Neural cell (in vitro differentiated cells): ENCODE measurements at regions not wholly inside any gene's neighbourhood (a gene's known extent, or its start where the extent isn't known, plus 50 kb on each side); places are given as distances from the start of the nearest gene placed in this dataset.

Experiments
- H2AFZ ChIP-seq: fragments of 200-600, 300-800 bp; sonication (generic), shearing (Covaris generic); 2 replicates; pipeline ENCODE4 v1.6.0; 2014; ENCODE audit warnings: low read depth, mild to moderate bottlenecking, antibody characterized with exemption, low read length, moderate library complexity
- H3F3A ChIP-seq: fragments of 200-600 bp; shearing (Covaris generic); 2 replicates; pipeline ENCODE4 v1.6.1; 2016; ENCODE audit warnings: mild to moderate bottlenecking, moderate library complexity, mixed read lengths, antibody characterized with exemption, low read length; ENCODE audit not compliant: insufficient read depth, poor library complexity, severe bottlenecking
- H3K27ac ChIP-seq: fragments of 200-600, 300-800 bp; sonication (generic), shearing (Covaris generic); 2 replicates; pipeline ENCODE4 v1.5.1; 2014; ENCODE audit warnings: mild to moderate bottlenecking, low read length, moderate library complexity
- H3K27me3 ChIP-seq: fragments of 300-800, 200-600 bp; sonication (generic), shearing (Covaris generic); 2 replicates; pipeline ENCODE4 v1.6.0; 2014; ENCODE audit warnings: mild to moderate bottlenecking, low read depth, low read length, moderate library complexity; ENCODE audit not compliant: insufficient read depth
- H3K36me3 ChIP-seq: fragments of 300-800, 200-600 bp; sonication (generic), shearing (Covaris generic); 2 replicates; pipeline ENCODE4 v1.5.1; 2014; ENCODE audit warnings: mild to moderate bottlenecking, antibody characterized with exemption, low read length, moderate library complexity; ENCODE audit not compliant: insufficient read depth
- H3K4me2 ChIP-seq: fragments of 300-800, 200-600 bp; sonication (generic), shearing (Covaris generic); 2 replicates; pipeline ENCODE4 v1.6.0; 2014; ENCODE audit warnings: mild to moderate bottlenecking, low read length
- H3K4me3 ChIP-seq: fragments of 300-800, 200-600 bp; sonication (generic), shearing (Covaris generic); 2 replicates; pipeline ENCODE4 v1.5.1; 2014; ENCODE audit warnings: mild to moderate bottlenecking, low read length, moderate library complexity
- H3K79me2 ChIP-seq: fragments of 200-600 bp; shearing (Covaris generic); replicated peaks from 2 replicates; pipeline ENCODE4 v1.6.0; 2014; ENCODE audit warnings: mild to moderate bottlenecking, low read length, moderate library complexity; ENCODE audit not compliant: insufficient read depth
- H3K9ac ChIP-seq: fragments of 300-800, 200-600 bp; sonication (generic), shearing (Covaris generic); 2 replicates; pipeline ENCODE4 v1.6.1; 2016; ENCODE audit warnings: mild to moderate bottlenecking, low read length, mixed read lengths
- H3K9me2 ChIP-seq: fragments of 200-600 bp; shearing (Covaris generic); 2 replicates; pipeline ENCODE4 v1.6.1; 2016; ENCODE audit warnings: mild to moderate bottlenecking, low read length, mixed read lengths; ENCODE audit not compliant: insufficient read depth
- H3K9me3 ChIP-seq: fragments of 200-600, 300-800 bp; sonication (generic), shearing (Covaris generic); 2 replicates; pipeline ENCODE4 v1.6.1; 2016; ENCODE audit warnings: mild to moderate bottlenecking, mixed run types, low read length, moderate library complexity, mixed read lengths
- H4K20me1 ChIP-seq: fragments of 200-600 bp; shearing (Covaris generic); 2 replicates; pipeline ENCODE4 v1.6.1; 2016; ENCODE audit warnings: mild to moderate bottlenecking, mixed run types; ENCODE audit not compliant: insufficient read depth
- EP300 ChIP-seq: fragments of 450-650 bp; conservative IDR thresholded peaks from 2 replicates; pipeline ENCODE4 v1.6.1; 2014; ENCODE audit warnings: antibody characterized with exemption, mild to moderate bottlenecking, moderate library complexity; ENCODE audit not compliant: poor library complexity, severe bottlenecking
- EZH2 ChIP-seq: fragments of 200-600, 300-800 bp; shearing (Covaris generic), sonication (generic); IDR thresholded peaks from 2 replicates; pipeline ENCODE4 v1.6.1; 2014; ENCODE audit warnings: antibody characterized with exemption, low read length, borderline replicate concordance, mild to moderate bottlenecking; ENCODE audit not compliant: insufficient read depth, poor library complexity, severe bottlenecking
- MXI1 ChIP-seq: fragments of 450-650 bp; conservative IDR thresholded peaks from 2 replicates; pipeline ENCODE4 v1.6.1; 2014; ENCODE audit warnings: antibody characterized with exemption, mild to moderate bottlenecking; ENCODE audit not compliant: poor library complexity, severe bottlenecking
- POLR2AphosphoS5 ChIP-seq: IDR thresholded peaks from 2 replicates; pipeline ENCODE4 v1.6.1; 2012
- RAD21 ChIP-seq: fragments of 450-650 bp; conservative IDR thresholded peaks from 2 replicates; pipeline ENCODE4 v1.6.1; 2014; ENCODE audit warnings: antibody characterized with exemption, mild to moderate bottlenecking, moderate library complexity
- SMC3 ChIP-seq: fragments of 450-650 bp; conservative IDR thresholded peaks from 2 replicates; pipeline ENCODE4 v1.6.1; 2014; ENCODE audit warnings: antibody characterized with exemption, mild to moderate bottlenecking, moderate library complexity; ENCODE audit not compliant: poor library complexity
- TAF1 ChIP-seq: IDR thresholded peaks from 2 replicates; pipeline ENCODE4 v1.6.1; 2012; ENCODE audit warnings: low read depth
- TF ChIP-seq, protein P1 (sequence below): fragments of 450-650 bp; IDR thresholded peaks from 2 replicates; pipeline ENCODE4 v1.5.1; 2014; ENCODE audit warnings: antibody characterized with exemption, mild to moderate bottlenecking, moderate library complexity; ENCODE audit not compliant: poor library complexity, severe bottlenecking
- TF ChIP-seq, protein P2 (sequence below): IDR thresholded peaks from 2 replicates; pipeline ENCODE4 v1.6.1; 2012; ENCODE audit warnings: borderline replicate concordance

DNA sequence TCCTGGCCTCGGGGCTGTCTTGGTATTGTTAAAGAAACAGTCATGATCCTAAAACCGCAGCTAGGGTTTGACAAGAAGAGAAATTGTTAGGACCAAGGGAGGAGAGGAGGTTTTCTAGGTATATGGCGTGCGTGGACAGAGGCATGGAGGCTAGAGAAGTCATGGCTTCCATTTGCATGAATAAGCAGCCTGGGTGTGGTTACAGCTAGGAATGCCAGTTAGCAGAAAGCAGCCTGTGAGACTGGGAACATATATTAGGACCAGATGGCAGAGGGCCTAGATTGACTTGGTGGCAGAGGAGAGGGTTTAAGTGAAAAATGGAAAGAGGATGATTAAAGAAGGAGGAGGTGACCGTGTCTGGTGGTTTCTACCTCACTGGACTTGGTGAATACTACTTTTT, 573.6 kb upstream of the ARRDC4 start:
- Histone ChIP-seq H2AFZ (no peak overlapping the region), H3K27me3 (no peaks in the 10 kb centered on the region), H3K9ac (no peak overlapping the region), H3K9me2 (no peaks in the 10 kb centered on the region), H3F3A (no peaks in the 10 kb centered on the region), H4K20me1 (no peaks in the 10 kb centered on the region), H3K36me3 (no peaks in the 10 kb centered on the region), H3K4me2 (no peak overlapping the region), H3K79me2 (no peaks in the 10 kb centered on the region), H3K4me3 (no peak overlapping the region), H3K27ac (no peak overlapping the region), H3K9me3 (no peaks in the 10 kb centered on the region)
- TF ChIP-seq, protein P1, sequence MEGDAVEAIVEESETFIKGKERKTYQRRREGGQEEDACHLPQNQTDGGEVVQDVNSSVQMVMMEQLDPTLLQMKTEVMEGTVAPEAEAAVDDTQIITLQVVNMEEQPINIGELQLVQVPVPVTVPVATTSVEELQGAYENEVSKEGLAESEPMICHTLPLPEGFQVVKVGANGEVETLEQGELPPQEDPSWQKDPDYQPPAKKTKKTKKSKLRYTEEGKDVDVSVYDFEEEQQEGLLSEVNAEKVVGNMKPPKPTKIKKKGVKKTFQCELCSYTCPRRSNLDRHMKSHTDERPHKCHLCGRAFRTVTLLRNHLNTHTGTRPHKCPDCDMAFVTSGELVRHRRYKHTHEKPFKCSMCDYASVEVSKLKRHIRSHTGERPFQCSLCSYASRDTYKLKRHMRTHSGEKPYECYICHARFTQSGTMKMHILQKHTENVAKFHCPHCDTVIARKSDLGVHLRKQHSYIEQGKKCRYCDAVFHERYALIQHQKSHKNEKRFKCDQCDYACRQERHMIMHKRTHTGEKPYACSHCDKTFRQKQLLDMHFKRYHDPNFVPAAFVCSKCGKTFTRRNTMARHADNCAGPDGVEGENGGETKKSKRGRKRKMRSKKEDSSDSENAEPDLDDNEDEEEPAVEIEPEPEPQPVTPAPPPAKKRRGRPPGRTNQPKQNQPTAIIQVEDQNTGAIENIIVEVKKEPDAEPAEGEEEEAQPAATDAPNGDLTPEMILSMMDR: no peak
- TF ChIP-seq SMC3 (no peak), EP300 (no peak), MXI1 (no peak), POLR2AphosphoS5 (no peak), EZH2 (no peak), RAD21 (no peak), TAF1 (no peak)
- TF ChIP-seq, protein P2, sequence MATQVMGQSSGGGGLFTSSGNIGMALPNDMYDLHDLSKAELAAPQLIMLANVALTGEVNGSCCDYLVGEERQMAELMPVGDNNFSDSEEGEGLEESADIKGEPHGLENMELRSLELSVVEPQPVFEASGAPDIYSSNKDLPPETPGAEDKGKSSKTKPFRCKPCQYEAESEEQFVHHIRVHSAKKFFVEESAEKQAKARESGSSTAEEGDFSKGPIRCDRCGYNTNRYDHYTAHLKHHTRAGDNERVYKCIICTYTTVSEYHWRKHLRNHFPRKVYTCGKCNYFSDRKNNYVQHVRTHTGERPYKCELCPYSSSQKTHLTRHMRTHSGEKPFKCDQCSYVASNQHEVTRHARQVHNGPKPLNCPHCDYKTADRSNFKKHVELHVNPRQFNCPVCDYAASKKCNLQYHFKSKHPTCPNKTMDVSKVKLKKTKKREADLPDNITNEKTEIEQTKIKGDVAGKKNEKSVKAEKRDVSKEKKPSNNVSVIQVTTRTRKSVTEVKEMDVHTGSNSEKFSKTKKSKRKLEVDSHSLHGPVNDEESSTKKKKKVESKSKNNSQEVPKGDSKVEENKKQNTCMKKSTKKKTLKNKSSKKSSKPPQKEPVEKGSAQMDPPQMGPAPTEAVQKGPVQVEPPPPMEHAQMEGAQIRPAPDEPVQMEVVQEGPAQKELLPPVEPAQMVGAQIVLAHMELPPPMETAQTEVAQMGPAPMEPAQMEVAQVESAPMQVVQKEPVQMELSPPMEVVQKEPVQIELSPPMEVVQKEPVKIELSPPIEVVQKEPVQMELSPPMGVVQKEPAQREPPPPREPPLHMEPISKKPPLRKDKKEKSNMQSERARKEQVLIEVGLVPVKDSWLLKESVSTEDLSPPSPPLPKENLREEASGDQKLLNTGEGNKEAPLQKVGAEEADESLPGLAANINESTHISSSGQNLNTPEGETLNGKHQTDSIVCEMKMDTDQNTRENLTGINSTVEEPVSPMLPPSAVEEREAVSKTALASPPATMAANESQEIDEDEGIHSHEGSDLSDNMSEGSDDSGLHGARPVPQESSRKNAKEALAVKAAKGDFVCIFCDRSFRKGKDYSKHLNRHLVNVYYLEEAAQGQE: no peak

DNA sequence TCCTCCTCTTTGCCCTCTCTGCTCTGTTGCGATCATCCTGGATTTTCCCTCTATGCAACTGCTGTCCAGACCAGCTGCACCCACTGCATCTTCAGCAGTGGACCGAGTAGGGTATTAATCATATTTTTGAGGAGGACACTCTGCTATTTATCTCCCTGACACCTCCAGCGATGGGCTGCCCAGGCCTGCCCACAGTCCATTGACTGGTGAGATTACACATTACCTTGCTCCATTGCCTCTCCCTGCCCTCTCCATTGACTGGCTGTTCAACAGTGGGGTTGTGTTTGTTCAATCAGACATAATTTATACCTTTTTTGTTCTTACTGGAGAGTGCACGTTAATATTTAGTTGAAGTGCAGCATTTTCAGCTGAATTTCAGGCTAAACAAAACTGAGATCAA, 559.3 kb upstream of the ARRDC4 start:
- Histone ChIP-seq H3K36me3 (no peaks in the 10 kb centered on the region), H3K9ac (no peak overlapping the region), H3K4me3 (no peak overlapping the region), H3K79me2 (no peaks in the 10 kb centered on the region), H3K27ac (no peak overlapping the region), H2AFZ (no peak overlapping the region), H3K9me3 (no peaks in the 10 kb centered on the region), H3F3A (no peaks in the 10 kb centered on the region), H3K27me3 (no peaks in the 10 kb centered on the region), H3K9me2 (no peaks in the 10 kb centered on the region), H4K20me1 (no peaks in the 10 kb centered on the region), H3K4me2 (no peak overlapping the region)
- TF ChIP-seq POLR2AphosphoS5 (no peak), SMC3 (no peak), MXI1 (no peak), EZH2 (no peak), EP300 (no peak), RAD21 (no peak), TAF1 (no peak)
- TF ChIP-seq, protein P1: no peak
- TF ChIP-seq, protein P2: no peak
